Lower leg skin (tissue), 4 donors: ENCODE measurements at regions not wholly inside any gene's neighbourhood (a gene's known extent, or its start where the extent isn't known, plus 50 kb on each side); places are given as distances from the start of the nearest gene placed in this dataset.

Experiments
- DNase-seq, 2 donors: peaks; one replicate each; pipeline ENCODE4 v3.0.0-alpha.2; 2019; ENCODE audit warnings: low spot score in 2 of 2
- H3K4me3 ChIP-seq: fragments of 200-600 bp; sonication (generic); 2 replicates; pipeline ENCODE4 v1.5.1; 2017; ENCODE audit warnings: mild to moderate bottlenecking, low read depth; ENCODE audit not compliant: poor library complexity, severe bottlenecking
- POLR2A ChIP-seq, 2 donors: fragments of 450-650 bp; IDR thresholded peaks; one replicate each; pipeline ENCODE4 v1.6.1; 2016 to 2017; ENCODE audit warnings: antibody characterized with exemption in 2 of 2, mild to moderate bottlenecking in 1 of 2, moderate library complexity in 1 of 2
- WGBS, 2 donors: methylation state at CpG; one replicate each; pipeline ENCODE4 v1.1.5; 2018; 5-methylcytosine and 5-hydroxymethylcytosine counted together
- intact Hi-C: fragments of 100-400 bp; cut with DNase I; formaldehyde crosslinking; loops from one replicate; pipeline ENCODE4 v1.15.0; 2023; ENCODE audit warnings: low total_unique reads
- TF ChIP-seq, protein P1 (sequence below), 3 donors: fragments of 450-650 bp; IDR thresholded peaks; one replicate each; pipeline ENCODE4 v1.5.1; 2016; ENCODE audit warnings: antibody characterized with exemption in 3 of 3, mild to moderate bottlenecking in 3 of 3, moderate library complexity in 2 of 3

DNA sequence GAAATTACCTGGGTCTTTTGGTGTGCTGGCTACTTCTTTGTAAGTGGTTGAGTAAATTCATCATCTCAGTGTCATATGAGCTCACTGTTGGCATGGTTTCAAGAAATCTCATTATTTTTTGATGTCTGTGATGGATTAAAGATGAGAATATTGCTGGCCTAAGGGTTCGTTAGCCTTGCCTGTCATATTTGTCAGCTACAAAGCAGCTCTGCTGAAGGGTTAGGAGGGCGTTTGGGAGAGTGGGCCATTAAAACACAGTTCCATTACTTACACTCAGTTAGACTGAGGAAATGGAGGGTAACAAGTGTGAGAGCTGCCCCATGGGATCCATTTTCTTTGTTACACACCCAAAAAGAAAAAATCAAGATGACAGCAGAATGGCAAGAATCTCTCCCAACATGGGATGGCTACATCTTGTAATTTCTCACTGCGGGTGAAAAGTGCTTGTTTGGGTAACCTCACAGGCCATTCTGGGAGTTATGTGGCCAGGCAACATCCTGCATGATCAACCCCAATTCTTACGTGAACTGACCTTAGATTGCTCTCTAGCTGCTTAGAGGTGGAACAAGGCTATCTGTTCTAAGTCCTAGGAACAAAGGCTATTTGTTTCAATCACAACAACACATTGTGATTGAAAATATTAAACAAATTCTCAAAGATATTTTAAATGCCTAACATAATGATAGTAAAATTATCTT lies 609.5 kb upstream of the RGMB start:
- no peak overlapping the region for H3K4me3 ChIP-seq

GRCh38 chr5:98168871-98169270 lies 604.6 kb upstream of the RGMB start:
- TF ChIP-seq, protein P1, sequence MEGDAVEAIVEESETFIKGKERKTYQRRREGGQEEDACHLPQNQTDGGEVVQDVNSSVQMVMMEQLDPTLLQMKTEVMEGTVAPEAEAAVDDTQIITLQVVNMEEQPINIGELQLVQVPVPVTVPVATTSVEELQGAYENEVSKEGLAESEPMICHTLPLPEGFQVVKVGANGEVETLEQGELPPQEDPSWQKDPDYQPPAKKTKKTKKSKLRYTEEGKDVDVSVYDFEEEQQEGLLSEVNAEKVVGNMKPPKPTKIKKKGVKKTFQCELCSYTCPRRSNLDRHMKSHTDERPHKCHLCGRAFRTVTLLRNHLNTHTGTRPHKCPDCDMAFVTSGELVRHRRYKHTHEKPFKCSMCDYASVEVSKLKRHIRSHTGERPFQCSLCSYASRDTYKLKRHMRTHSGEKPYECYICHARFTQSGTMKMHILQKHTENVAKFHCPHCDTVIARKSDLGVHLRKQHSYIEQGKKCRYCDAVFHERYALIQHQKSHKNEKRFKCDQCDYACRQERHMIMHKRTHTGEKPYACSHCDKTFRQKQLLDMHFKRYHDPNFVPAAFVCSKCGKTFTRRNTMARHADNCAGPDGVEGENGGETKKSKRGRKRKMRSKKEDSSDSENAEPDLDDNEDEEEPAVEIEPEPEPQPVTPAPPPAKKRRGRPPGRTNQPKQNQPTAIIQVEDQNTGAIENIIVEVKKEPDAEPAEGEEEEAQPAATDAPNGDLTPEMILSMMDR (IDR thresholded peaks at IDR 0.05) = no peak
- no peak for TF ChIP-seq POLR2A (IDR thresholded peaks at IDR 0.05)
- intact Hi-C loops = no loop called here
- H3K4me3 ChIP-seq = no peak overlapping the region
- WGBS, 2 donors = 72 to 76% methylated on average over 2 of the region's 2 CpGs
- no peak for DNase-seq

More for the DNA sequence above, 609.5 kb upstream of the RGMB start:
- DNase-seq = no peak
- WGBS, 2 donors = 63 to 73% methylated on average over 4 of the region's 4 CpGs
- intact Hi-C loops = no loop called here
- no peak for TF ChIP-seq POLR2A (IDR thresholded peaks at IDR 0.05)
- TF ChIP-seq, protein P1 (IDR thresholded peaks at IDR 0.05) = no peak

- TF ChIP-seq POLR2A (IDR thresholded peaks at IDR 0.05) = no peak
- TF ChIP-seq, protein P1 (IDR thresholded peaks at IDR 0.05) = no peak
- DNase-seq = no peak
- intact Hi-C loops = no loop called here
- 74 to 75% methylated on average over 5 of the region's 5 CpGs for WGBS, 2 donors
- H3K4me3 ChIP-seq = no peak overlapping the region
These were observed 602.5 kb upstream of the RGMB start for GRCh38 chr5:98170994-98171393.

GRCh38 chr5:98173334-98173733 lies 600.1 kb upstream of the RGMB start:
- DNase-seq = no peak
- TF ChIP-seq, protein P1 (IDR thresholded peaks at IDR 0.05) = no peak
- TF ChIP-seq POLR2A (IDR thresholded peaks at IDR 0.05) = no peak
- H3K4me3 ChIP-seq = no peak overlapping the region
- intact Hi-C loops = no loop called here

DNA sequence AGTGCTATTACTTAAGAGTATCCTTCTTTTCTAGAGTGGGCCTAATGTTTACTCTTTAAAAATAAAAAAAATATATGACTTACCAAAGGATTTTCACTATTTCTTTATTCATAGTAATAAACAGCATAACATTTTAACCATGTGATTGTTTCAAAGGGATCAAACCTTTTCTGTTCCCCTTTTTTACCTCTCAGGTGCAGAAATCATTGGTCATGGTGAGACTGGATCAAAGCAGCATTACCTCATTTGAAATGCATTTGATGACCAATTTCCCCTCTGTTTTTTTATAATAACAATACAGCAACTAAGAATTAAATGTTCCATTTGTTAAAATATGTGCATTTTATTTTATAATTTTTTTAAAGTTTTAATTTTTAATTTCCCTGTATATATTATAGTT lies 598.0 kb upstream of the RGMB start:
- no peak for TF ChIP-seq POLR2A (IDR thresholded peaks at IDR 0.05)
- TF ChIP-seq, protein P1 (IDR thresholded peaks at IDR 0.05) = no peak
- DNase-seq = no peak
- intact Hi-C loops = no loop called here
- no peak overlapping the region for H3K4me3 ChIP-seq
